OCI-LY3 (cell line): ENCODE measurements at regions not wholly inside any gene's neighbourhood (a gene's known extent, or its start where the extent isn't known, plus 50 kb on each side); places are given as distances from the start of the nearest gene placed in this dataset.

Experiments used
- H2AFZ ChIP-seq: fragments of 200-600, 300-600 bp; shearing (Covaris generic); 2 replicates; pipeline ENCODE4 v1.6.0; 2014; ENCODE audit warnings: antibody characterized with exemption, low read depth, low read length
- H3K27ac ChIP-seq: fragments of 200-600, 300-600 bp; sonication (generic); 2 replicates; pipeline ENCODE4 v1.5.1; 2014; ENCODE audit warnings: mild to moderate bottlenecking, low read length, moderate library complexity, mixed read lengths
- H3K27me3 ChIP-seq: fragments of 200-600, 300-600 bp; sonication (generic); 2 replicates; pipeline ENCODE4 v1.6.1; 2014; ENCODE audit warnings: low read depth, low read length, mixed read lengths
- H3K36me3 ChIP-seq: fragments of 200-600, 300-600 bp; sonication (generic); replicated peaks from 2 replicates; pipeline ENCODE3; 2014; ENCODE audit warnings: low read depth, low read length, mixed read lengths
- H3K4me1 ChIP-seq: fragments of 300-600, 200-600 bp; sonication (generic); 2 replicates; pipeline ENCODE4 v1.6.1; 2014; ENCODE audit warnings: low read length, mixed read lengths
- H3K4me2 ChIP-seq: fragments of 200-600, 300-600 bp; sonication (generic); 2 replicates; pipeline ENCODE4 v1.6.1; 2014; ENCODE audit warnings: low read length, mixed read lengths
- H3K4me3 ChIP-seq: fragments of 300-600, 200-600 bp; sonication (generic); 2 replicates; pipeline ENCODE4 v1.5.1; 2014; ENCODE audit warnings: antibody characterized with exemption, mild to moderate bottlenecking, low read length, moderate library complexity
- H3K79me2 ChIP-seq: fragments of 300-600, 200-600 bp; shearing (Covaris generic); 2 replicates; pipeline ENCODE4 v1.6.1; 2014; ENCODE audit warnings: mild to moderate bottlenecking, low read length, mixed read lengths
- H3K9ac ChIP-seq: fragments of 300-600, 200-600 bp; shearing (Covaris generic); 2 replicates; pipeline ENCODE4 v1.6.0; 2014; ENCODE audit warnings: mild to moderate bottlenecking, low read length, moderate library complexity
- H3K9me3 ChIP-seq: fragments of 200-600, 300-600 bp; shearing (Covaris generic); 2 replicates; pipeline ENCODE4 v1.6.1; 2014; ENCODE audit warnings: low read length, mixed read lengths; ENCODE audit not compliant: insufficient read depth
- H4K20me1 ChIP-seq: fragments of 200-600, 300-600 bp; sonication (generic); 2 replicates; pipeline ENCODE4 v1.6.1; 2016; ENCODE audit warnings: low read length, mixed read lengths; ENCODE audit not compliant: insufficient read depth
- CTCF ChIP-seq: fragments of 200-600, 300-600 bp; sonication (generic); IDR thresholded peaks from 2 replicates; pipeline ENCODE4 v1.5.1; 2014; ENCODE audit warnings: antibody characterized with exemption, low read length, low read depth
- EZH2phosphoT487 ChIP-seq: fragments of 200-600 bp; shearing (Covaris generic); IDR thresholded peaks from 2 replicates; pipeline ENCODE4 v1.6.1; 2018; ENCODE audit warnings: antibody characterized with exemption, mixed run types, low read depth

DNA sequence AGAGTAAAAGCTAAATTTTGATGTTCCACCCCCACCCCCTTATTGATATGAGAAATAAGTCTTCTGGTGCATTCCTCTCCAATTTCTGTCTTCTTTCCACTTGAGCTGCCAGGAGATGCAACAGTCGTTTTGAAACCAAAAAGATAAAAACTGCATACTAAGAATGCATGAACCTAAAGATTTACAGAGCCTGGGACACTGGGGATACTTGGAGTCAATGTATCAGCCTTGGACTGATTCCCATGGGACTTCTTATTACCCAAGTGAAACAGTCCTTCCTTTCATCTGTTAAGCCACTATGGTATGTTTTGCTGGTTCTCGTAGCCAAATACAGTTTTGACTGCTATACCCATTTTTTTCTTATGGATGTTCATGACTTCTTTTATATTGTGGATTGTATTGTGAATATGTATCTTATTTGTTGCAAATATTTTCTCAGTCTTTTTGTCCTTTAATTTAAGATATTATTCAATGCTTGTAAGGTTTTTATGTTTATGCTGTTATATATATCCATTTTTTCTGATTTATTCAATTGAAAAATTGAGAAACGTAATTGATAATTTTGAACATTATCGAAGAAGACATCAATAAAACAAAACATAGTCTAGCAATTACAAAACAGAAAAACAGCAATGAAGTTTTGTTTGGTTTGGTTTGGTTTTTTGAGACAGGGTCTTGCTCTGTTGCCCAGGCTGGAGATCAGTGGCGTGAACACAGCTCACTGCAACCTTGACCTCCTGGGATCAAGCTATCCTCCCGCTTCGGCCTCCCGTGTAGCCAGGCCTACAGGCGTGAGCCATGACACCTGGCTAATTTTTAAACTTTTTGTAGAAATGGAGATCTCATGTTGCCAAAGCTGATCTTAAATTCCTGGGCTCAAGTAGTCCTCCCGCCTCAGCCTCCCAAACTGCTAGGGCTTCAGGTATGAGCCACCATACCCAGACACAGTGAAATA, 85.4 kb upstream of the ETV6 start:
- Histone ChIP-seq H3K27ac (no peak overlapping the region), H3K4me3 (no peak overlapping the region), H3K36me3 (peaks cover 7% of the 10 kb centered on the region), H3K79me2 (no peaks in the 10 kb centered on the region), H3K27me3 (0 out of 2 replicates have a peak, but pooled peaks cover 6% of the 10 kb centered on the region), H3K4me2 (no peak overlapping the region), H3K9me3 (no peaks in the 10 kb centered on the region), H3K9ac (no peak overlapping the region), H3K4me1 (peaks cover 49% of the 10 kb centered on the region), H2AFZ (no peak overlapping the region), H4K20me1 (no peaks in the 10 kb centered on the region)
- TF ChIP-seq EZH2phosphoT487 = no peak
- TF ChIP-seq CTCF = no peak

DNA sequence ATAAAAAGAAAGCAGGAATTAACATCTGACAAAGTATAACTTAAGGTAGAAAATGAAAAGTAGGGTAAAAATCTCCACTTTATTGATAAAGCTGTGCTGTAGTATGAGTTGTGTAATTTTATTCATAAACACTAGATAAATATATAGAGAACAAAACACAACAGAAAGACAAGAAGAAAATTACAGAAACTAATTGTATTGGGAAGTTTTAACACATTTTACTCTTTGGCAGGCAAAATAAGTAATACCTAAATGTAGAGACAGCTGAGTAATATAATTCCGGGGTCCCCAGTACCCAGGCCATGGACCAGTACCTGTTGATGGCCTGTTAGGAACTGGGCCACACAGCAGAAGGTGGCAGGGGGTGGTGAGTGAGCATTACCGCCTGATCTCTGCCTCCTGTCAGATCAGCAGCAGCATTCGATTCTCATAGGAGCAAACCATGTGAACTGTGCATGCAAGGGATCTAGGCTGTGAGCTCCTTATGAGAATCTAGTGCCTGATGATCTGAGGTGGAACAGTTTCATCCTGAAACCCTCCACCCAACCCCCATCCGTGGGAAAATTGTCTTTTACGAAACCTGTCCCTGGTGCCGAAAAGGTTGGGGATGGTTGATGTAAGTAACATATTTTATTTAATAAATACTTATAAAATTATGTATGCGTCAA, 84.4 kb upstream of the ETV6 start:
- Histone ChIP-seq H3K9ac (no peak overlapping the region), H3K4me1 (peaks cover 59% of the 10 kb centered on the region), H3K4me2 (no peak overlapping the region), H3K36me3 (peaks cover 7% of the 10 kb centered on the region), H4K20me1 (no peaks in the 10 kb centered on the region), H3K79me2 (no peaks in the 10 kb centered on the region), H3K9me3 (no peaks in the 10 kb centered on the region), H2AFZ (no peak overlapping the region), H3K4me3 (no peak overlapping the region), H3K27me3 (0 out of 2 replicates have a peak, but pooled peaks cover under 1% of the 10 kb centered on the region), H3K27ac (peak overlapping the region; percentile 74)
- TF ChIP-seq CTCF = no peak
- no peak for TF ChIP-seq EZH2phosphoT487

GRCh38 chr12:11565752-11566151, 83.7 kb upstream of the ETV6 start:
- peaks cover 3% of the 10 kb centered on the region; the same call in 1 of the 2 replicates for H3K27me3 ChIP-seq
- H2AFZ ChIP-seq = no peak overlapping the region
- peak overlapping the region; percentile 74 for H3K27ac ChIP-seq
- H3K4me1 ChIP-seq = peaks cover 64% of the 10 kb centered on the region
- peaks cover 7% of the 10 kb centered on the region for H3K36me3 ChIP-seq
- TF ChIP-seq EZH2phosphoT487 (no peak), CTCF (no peak)
- H4K20me1 ChIP-seq = no peaks in the 10 kb centered on the region
- no peak overlapping the region for H3K4me3 ChIP-seq
- no peaks in the 10 kb centered on the region for H3K9me3 ChIP-seq
- H3K4me2 ChIP-seq = peak overlapping the region; percentile 27
- no peaks in the 10 kb centered on the region for H3K79me2 ChIP-seq
- no peak overlapping the region for H3K9ac ChIP-seq
